K562 (cell line): ENCODE measurements at regions not wholly inside any gene's neighbourhood (a gene's known extent, or its start where the extent isn't known, plus 50 kb on each side); places are given as distances from the start of the nearest gene placed in this dataset.

ENCODE experiments used
- ATAC-seq: fragments of 200-7000 bp; cut with Tn5 transposase; 3 replicates; pipeline ENCODE4 v1.9.1; 2020; ENCODE audit warnings: moderate library complexity
- BruUV-seq: library from RNA; stranded (reverse); fragments of 400-500 nt; replicated peaks from 2 replicates; lab custom pipeline; 2021; lab: Mats Ljungman, UMichigan
- CTCF ChIA-PET: fragments of 300-600 bp; formaldehyde crosslinking; extraction: SDS; loops from one replicate; lab custom pipeline; 2021; ENCODE audit warnings: low intra/inter-chr PET ratio; lab: Yijun Ruan, JAX
- POLR2A ChIA-PET: fragments of 300-600, 350-650 bp; sonication (Branson Sonifier 250); formaldehyde crosslinking; extraction: SDS; loops from one replicate; lab custom pipeline; 2021; ENCODE audit warnings: antibody characterized with exemption, inconsistent platforms; lab: Yijun Ruan, JAX
- DNase-seq, 4 experiments: peaks; one replicate each; pipeline versions ENCODE4 v3.0.0 to v3.0.0-alpha.2; 2011 to 2018; ENCODE audit warnings: low spot score in 3 of 4, mixed read lengths in 3 of 4; ENCODE audit errors: extremely low read depth in 1 of 4
- FAIRE-seq: peaks from 2 replicates; lab custom pipeline; 2011; peaks lifted over from hg19 to GRCh38; lab: Jason Lieb, UNC
- H2AFZ ChIP-seq: 2 replicates; pipeline ENCODE4 v1.6.0; 2011; ENCODE audit warnings: low read depth, low read length, control low read depth, inconsistent platforms
- H3K27ac ChIP-seq: fragments of 200-600 bp; 3 replicates; pipeline ENCODE4 v1.8.0; 2011; ENCODE audit warnings: low read depth, mild to moderate bottlenecking, control low read depth, inconsistent platforms, low read length, moderate library complexity, mixed read lengths; ENCODE audit errors: extremely low read depth
- H3K27me3 ChIP-seq, 2 experiments: fragments of 300-600 bp in 1 of 2; 2 replicates in 1 of 2; 3 replicates in 1 of 2; pipeline versions ENCODE4 v1.6.0 to v1.8.0; 2011; ENCODE audit warnings: inconsistent platforms in 2 of 2, low read length in 2 of 2, mild to moderate bottlenecking in 1 of 2, mixed read lengths in 1 of 2, moderate library complexity in 1 of 2; ENCODE audit not compliant: control insufficient read depth in 2 of 2, insufficient read depth in 2 of 2
- H3K36me3 ChIP-seq: fragments of 300-600 bp; 3 replicates; pipeline ENCODE4 v1.8.0; 2011; ENCODE audit warnings: mild to moderate bottlenecking, low read length, inconsistent platforms; ENCODE audit not compliant: control insufficient read depth, insufficient read depth
- H3K4me1 ChIP-seq, 2 experiments: fragments of 200-600 bp in 1 of 2; replicated peaks in 1 of 2; 2 replicates in 1 of 2; 3 replicates in 1 of 2; pipeline versions ENCODE4 v1.5.1 to v1.8.0; 2011; ENCODE audit warnings: inconsistent platforms in 2 of 2, low read length in 2 of 2, mild to moderate bottlenecking in 1 of 2, mixed read lengths in 1 of 2, moderate library complexity in 1 of 2; ENCODE audit not compliant: control insufficient read depth in 2 of 2, insufficient read depth in 2 of 2
- H3K4me2 ChIP-seq: 2 replicates; pipeline ENCODE4 v1.6.1; 2011; ENCODE audit warnings: low read length, control low read depth, inconsistent platforms, mixed read lengths; ENCODE audit not compliant: insufficient read depth
- H3K4me3 ChIP-seq: fragments of 200-600 bp; sonication (generic), shearing (Covaris generic); 2 replicates; pipeline ENCODE4 v1.5.1; 2016; ENCODE audit warnings: control low read depth, inconsistent platforms
- H3K79me2 ChIP-seq: fragments of 200-600 bp; 3 replicates; pipeline ENCODE4 v1.8.0; 2011; ENCODE audit warnings: low read length, inconsistent platforms; ENCODE audit not compliant: control insufficient read depth, insufficient read depth
- H3K9ac ChIP-seq, 2 experiments: 2 replicates each; pipeline versions ENCODE4 v1.6.0 to v1.6.1; 2011; ENCODE audit warnings: low read depth in 2 of 2, low read length in 2 of 2, control low read depth in 1 of 2, inconsistent platforms in 1 of 2, mild to moderate bottlenecking in 1 of 2, mixed read lengths in 1 of 2; ENCODE audit not compliant: insufficient read depth in 1 of 2
- H3K9me1 ChIP-seq: one replicate; pipeline ENCODE4 v1.6.0; 2011; ENCODE audit warnings: inconsistent platforms, mild to moderate bottlenecking, low read length, moderate library complexity; ENCODE audit not compliant: control insufficient read depth, insufficient read depth
- H3K9me3 ChIP-seq: replicated peaks from 2 replicates; pipeline ENCODE4 v1.5.1; 2011; ENCODE audit warnings: low read depth, low read length, inconsistent platforms; ENCODE audit not compliant: control insufficient read depth, insufficient read depth
- H4K20me1 ChIP-seq: replicated peaks from 2 replicates; pipeline ENCODE4 v1.6.1; 2011; ENCODE audit warnings: low read length, inconsistent platforms, mixed read lengths; ENCODE audit not compliant: control insufficient read depth, insufficient read depth
- CHD2 ChIP-seq: IDR thresholded peaks from 2 replicates; pipeline ENCODE4 v1.6.1; 2011; ENCODE audit warnings: low read depth, low read length
- CSDE1 ChIP-seq, 2 experiments: fragments of 450-650 bp; IDR thresholded peaks; 2 replicates each; pipeline ENCODE4 v1.6.1; 2016; ENCODE audit warnings: mild to moderate bottlenecking in 1 of 2
- KLF1 ChIP-seq: fragments of 450-650 bp; IDR thresholded peaks from 2 replicates; pipeline ENCODE4 v1.6.1; 2016; ENCODE audit warnings: missing genetic modification characterization, missing compliant biosample characterization
- MXI1 ChIP-seq: IDR thresholded peaks from 2 replicates; pipeline ENCODE4 v1.6.1; 2011; ENCODE audit warnings: low read depth, mild to moderate bottlenecking, improper control_type of control experiment, low read length
- RAD21 ChIP-seq, 2 experiments: fragments of 250-450 bp in 1 of 2; fragments of 450-650 bp in 1 of 2; sonication (Bioruptor Pico) in 1 of 2; formaldehyde crosslinking in 1 of 2; IDR thresholded peaks in 1 of 2; conservative IDR thresholded peaks in 1 of 2; 2 replicates each; pipeline versions ENCODE4 v1.4.0 to v1.8.0; 2020 to 2022; ENCODE audit warnings: mild to moderate bottlenecking in 2 of 2, moderate library complexity in 1 of 2
- RBM39 ChIP-seq: fragments of 200-400 bp; formaldehyde crosslinking; optimal IDR thresholded peaks from 2 replicates; pipeline ENCODE3; 2018; ENCODE audit warnings: low read depth, low read length
- SMAD4 ChIP-seq: fragments of 250-450 bp; sonication (Bioruptor Pico); conservative IDR thresholded peaks from 2 replicates; pipeline ENCODE4 v1.8.0; 2021; ENCODE audit warnings: inconsistent platforms, mild to moderate bottlenecking, moderate library complexity
- STAG1 ChIP-seq: sonication (generic); formaldehyde crosslinking; IDR thresholded peaks from 2 replicates; pipeline ENCODE4 v1.5.0; 2020; ENCODE audit warnings: missing genetic modification reagents, borderline replicate concordance
- STAT5B ChIP-seq: fragments of 250-450 bp; sonication (Bioruptor Pico); IDR thresholded peaks from 2 replicates; pipeline ENCODE4 v1.8.0; 2021; ENCODE audit warnings: mild to moderate bottlenecking, inconsistent platforms
- ZNF764 ChIP-seq: fragments of 250-450 bp; sonication (Bioruptor Pico); IDR thresholded peaks from 2 replicates; pipeline ENCODE4 v1.4.0; 2020; ENCODE audit warnings: low read depth, mild to moderate bottlenecking, moderate library complexity
- in situ Hi-C: fragments of 300-500 bp; cut with MboI; formaldehyde crosslinking; loops from 4 replicates; pipeline ENCODE4 v1.15.0; 2018; ENCODE audit warnings: inconsistent platforms, mixed read lengths
- intact Hi-C: fragments of 100-400 bp; cut with micrococcal nuclease; formaldehyde crosslinking; loops from 2 replicates; pipeline ENCODE4 v1.14.2; 2022
- TF ChIP-seq, protein P1 (sequence below): sonication (generic); formaldehyde crosslinking; IDR thresholded peaks from 2 replicates; pipeline ENCODE4 v1.8.1; 2023; ENCODE audit warnings: mild to moderate bottlenecking, missing genetic modification reagents
- TF ChIP-seq, protein P2 (sequence below): fragments of 250-450 bp; sonication (Bioruptor Pico); IDR thresholded peaks from 2 replicates; pipeline ENCODE4 v1.8.0; 2021; ENCODE audit warnings: mild to moderate bottlenecking, moderate library complexity
- TF ChIP-seq, protein P3 (sequence below): IDR thresholded peaks from 2 replicates; pipeline ENCODE4 v1.6.1; 2011; ENCODE audit not compliant: insufficient read length; ENCODE audit errors: extremely low read depth
- TF ChIP-seq, protein P4 (sequence below): sonication (generic); formaldehyde crosslinking; IDR thresholded peaks from 2 replicates; pipeline ENCODE4 v1.8.0; 2022; ENCODE audit warnings: mild to moderate bottlenecking, missing genetic modification reagents

DNA sequence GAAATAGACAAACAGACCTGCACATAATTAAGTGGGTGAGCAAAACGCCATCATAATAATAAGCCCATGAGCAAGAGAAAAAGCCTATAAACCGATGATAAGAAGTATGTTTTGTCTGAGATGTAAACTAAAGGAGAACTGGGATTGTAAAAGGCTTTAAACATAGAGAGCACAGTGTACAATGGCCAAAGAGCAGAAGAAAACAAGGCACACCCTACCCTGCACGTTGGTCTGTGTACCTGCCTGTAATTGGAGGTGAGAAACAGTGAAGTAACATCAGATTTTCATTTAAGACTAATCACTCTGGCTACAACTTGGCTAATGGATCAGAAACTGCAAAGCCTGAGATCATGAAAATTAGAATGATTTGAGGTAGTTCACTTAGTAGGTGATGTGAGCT, 1094.7 kb upstream of the GYPC start (continued):
- TF ChIP-seq, protein P1, sequence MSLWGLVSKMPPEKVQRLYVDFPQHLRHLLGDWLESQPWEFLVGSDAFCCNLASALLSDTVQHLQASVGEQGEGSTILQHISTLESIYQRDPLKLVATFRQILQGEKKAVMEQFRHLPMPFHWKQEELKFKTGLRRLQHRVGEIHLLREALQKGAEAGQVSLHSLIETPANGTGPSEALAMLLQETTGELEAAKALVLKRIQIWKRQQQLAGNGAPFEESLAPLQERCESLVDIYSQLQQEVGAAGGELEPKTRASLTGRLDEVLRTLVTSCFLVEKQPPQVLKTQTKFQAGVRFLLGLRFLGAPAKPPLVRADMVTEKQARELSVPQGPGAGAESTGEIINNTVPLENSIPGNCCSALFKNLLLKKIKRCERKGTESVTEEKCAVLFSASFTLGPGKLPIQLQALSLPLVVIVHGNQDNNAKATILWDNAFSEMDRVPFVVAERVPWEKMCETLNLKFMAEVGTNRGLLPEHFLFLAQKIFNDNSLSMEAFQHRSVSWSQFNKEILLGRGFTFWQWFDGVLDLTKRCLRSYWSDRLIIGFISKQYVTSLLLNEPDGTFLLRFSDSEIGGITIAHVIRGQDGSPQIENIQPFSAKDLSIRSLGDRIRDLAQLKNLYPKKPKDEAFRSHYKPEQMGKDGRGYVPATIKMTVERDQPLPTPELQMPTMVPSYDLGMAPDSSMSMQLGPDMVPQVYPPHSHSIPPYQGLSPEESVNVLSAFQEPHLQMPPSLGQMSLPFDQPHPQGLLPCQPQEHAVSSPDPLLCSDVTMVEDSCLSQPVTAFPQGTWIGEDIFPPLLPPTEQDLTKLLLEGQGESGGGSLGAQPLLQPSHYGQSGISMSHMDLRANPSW, result no peak
- TF ChIP-seq RBM39 (no peak), CHD2 (no peak), MXI1 (no peak)

DNA sequence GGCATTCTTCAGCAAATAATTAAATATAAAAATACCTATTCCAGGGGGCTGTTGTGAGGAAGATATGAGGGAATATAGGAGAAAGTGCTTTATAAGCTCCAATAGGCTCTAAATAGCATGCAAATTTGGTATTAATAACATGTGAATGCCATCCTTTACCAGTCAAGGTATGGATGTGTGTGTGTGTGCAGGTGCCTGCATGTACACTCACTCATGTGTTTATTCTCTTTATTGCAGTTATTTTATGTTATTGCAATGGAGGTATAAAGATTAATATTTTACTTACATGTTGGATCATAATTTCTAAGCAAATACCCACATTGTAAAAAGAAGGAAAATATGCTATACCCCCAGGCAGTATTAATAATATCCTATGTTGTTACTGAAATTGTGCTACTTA, 1093.0 kb upstream of the GYPC start:
- Histone ChIP-seq H3K4me3 (no peak overlapping the region), H3K27me3 (no peaks in the 10 kb centered on the region), H2AFZ (no peak overlapping the region), H3K4me1 (no peaks in the 10 kb centered on the region), H4K20me1 (no peaks in the 10 kb centered on the region), H3K4me2 (no peak overlapping the region), H3K9me3 (no peaks in the 10 kb centered on the region), H3K9ac (no peak overlapping the region), H3K27ac (no peak overlapping the region), H3K79me2 (no peaks in the 10 kb centered on the region), H3K36me3 (no peaks in the 10 kb centered on the region), H3K9me1 (no peaks in the 10 kb centered on the region)
- intact Hi-C loops (no loop called here), in situ Hi-C loops (no loop called here)
- CTCF ChIA-PET, result no interaction called here
- POLR2A ChIA-PET, result no interaction called here
- BruUV-seq, result no TSS peak
- no peak for ATAC-seq
- no peak for DNase-seq
- no peak for FAIRE-seq
- TF ChIP-seq CSDE1 (IDR thresholded peaks at IDR 0.05) (no peak), KLF1 (tag) (no peak), STAT5B (CRISPR knock-in tag) (no peak), RAD21 (CRISPR knock-in tag; conservative IDR thresholded peaks at IDR 0.05 in 1 of 2, IDR thresholded peaks at IDR 0.05 in 1 of 2) (no peak), STAG1 (CRISPR knock-in tag) (no peak), SMAD4 (CRISPR knock-in tag) (no peak), ZNF764 (CRISPR knock-in tag) (no peak)
- TF ChIP-seq, protein P2, sequence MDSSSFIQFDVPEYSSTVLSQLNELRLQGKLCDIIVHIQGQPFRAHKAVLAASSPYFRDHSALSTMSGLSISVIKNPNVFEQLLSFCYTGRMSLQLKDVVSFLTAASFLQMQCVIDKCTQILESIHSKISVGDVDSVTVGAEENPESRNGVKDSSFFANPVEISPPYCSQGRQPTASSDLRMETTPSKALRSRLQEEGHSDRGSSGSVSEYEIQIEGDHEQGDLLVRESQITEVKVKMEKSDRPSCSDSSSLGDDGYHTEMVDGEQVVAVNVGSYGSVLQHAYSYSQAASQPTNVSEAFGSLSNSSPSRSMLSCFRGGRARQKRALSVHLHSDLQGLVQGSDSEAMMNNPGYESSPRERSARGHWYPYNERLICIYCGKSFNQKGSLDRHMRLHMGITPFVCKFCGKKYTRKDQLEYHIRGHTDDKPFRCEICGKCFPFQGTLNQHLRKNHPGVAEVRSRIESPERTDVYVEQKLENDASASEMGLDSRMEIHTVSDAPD, result no peak
- TF ChIP-seq, protein P3, sequence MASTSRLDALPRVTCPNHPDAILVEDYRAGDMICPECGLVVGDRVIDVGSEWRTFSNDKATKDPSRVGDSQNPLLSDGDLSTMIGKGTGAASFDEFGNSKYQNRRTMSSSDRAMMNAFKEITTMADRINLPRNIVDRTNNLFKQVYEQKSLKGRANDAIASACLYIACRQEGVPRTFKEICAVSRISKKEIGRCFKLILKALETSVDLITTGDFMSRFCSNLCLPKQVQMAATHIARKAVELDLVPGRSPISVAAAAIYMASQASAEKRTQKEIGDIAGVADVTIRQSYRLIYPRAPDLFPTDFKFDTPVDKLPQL, result no peak
- TF ChIP-seq, protein P4, sequence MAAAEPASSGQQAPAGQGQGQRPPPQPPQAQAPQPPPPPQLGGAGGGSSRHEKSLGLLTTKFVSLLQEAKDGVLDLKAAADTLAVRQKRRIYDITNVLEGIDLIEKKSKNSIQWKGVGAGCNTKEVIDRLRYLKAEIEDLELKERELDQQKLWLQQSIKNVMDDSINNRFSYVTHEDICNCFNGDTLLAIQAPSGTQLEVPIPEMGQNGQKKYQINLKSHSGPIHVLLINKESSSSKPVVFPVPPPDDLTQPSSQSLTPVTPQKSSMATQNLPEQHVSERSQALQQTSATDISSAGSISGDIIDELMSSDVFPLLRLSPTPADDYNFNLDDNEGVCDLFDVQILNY (CRISPR knock-in tag), result no peak
